A673 (cell line): ENCODE measurements at regions not wholly inside any gene's neighbourhood (a gene's known extent, or its start where the extent isn't known, plus 50 kb on each side); places are given as distances from the start of the nearest gene placed in this dataset.

ENCODE experiments used
- BruUV-seq: library from RNA; stranded (reverse); fragments of 400-500 nt; replicated peaks from 2 replicates; lab custom pipeline; 2021; lab: Mats Ljungman, UMichigan
- CTCF ChIA-PET: fragments of 300-600 bp; sonication (Branson Sonifier 250); formaldehyde crosslinking; loops from one replicate; lab custom pipeline; 2022; ENCODE audit warnings: antibody characterized with exemption; lab: Charles Lee
- POLR2A ChIA-PET: fragments of 300-600 bp; sonication (Branson Sonifier 250); formaldehyde crosslinking; loops from one replicate; lab custom pipeline; 2022; ENCODE audit warnings: antibody characterized with exemption; ENCODE audit not compliant: low non-redundant PET; lab: Charles Lee
- DNase-seq: peaks from one replicate; pipeline ENCODE4 v3.0.0-alpha.2; 2015; ENCODE audit warnings: low spot score
- H3K27ac ChIP-seq: fragments of 200-600 bp; sonication (generic); 2 replicates; pipeline ENCODE4 v1.5.1; 2016; ENCODE audit warnings: mixed run types, low read depth, mild to moderate bottlenecking, mixed read lengths, antibody characterized with exemption, low read length; ENCODE audit not compliant: poor library complexity, severe bottlenecking
- H3K27me3 ChIP-seq: fragments of 200-600 bp; sonication (generic); replicated peaks from 2 replicates; pipeline ENCODE4 v1.6.1; 2017; ENCODE audit warnings: mixed run types, low read depth, mild to moderate bottlenecking, mixed read lengths, antibody characterized with exemption, low read length; ENCODE audit not compliant: insufficient read depth, poor library complexity
- H3K36me3 ChIP-seq: fragments of 200-600 bp; sonication (generic); 2 replicates; pipeline ENCODE4 v1.6.1; 2016; ENCODE audit warnings: mixed run types, mild to moderate bottlenecking, mixed read lengths, antibody characterized with exemption, low read length; ENCODE audit not compliant: insufficient read depth, poor library complexity, severe bottlenecking
- H3K4me1 ChIP-seq: fragments of 200-600 bp; sonication (generic); 2 replicates; pipeline ENCODE4 v1.6.1; 2017; ENCODE audit warnings: mixed run types, mild to moderate bottlenecking, mixed read lengths, antibody characterized with exemption, low read length; ENCODE audit not compliant: insufficient read depth, poor library complexity, severe bottlenecking
- H3K4me3 ChIP-seq: fragments of 200-600 bp; sonication (generic); 2 replicates; pipeline ENCODE4 v1.5.1; 2016; ENCODE audit warnings: low read depth, mixed run types, mild to moderate bottlenecking, mixed read lengths, low read length; ENCODE audit not compliant: poor library complexity, severe bottlenecking
- H3K9me3 ChIP-seq: fragments of 200-600 bp; sonication (generic); 2 replicates; pipeline ENCODE4 v1.6.1; 2016; ENCODE audit warnings: mixed run types, low read depth, mild to moderate bottlenecking, mixed read lengths, antibody characterized with exemption, low read length; ENCODE audit not compliant: poor library complexity, severe bottlenecking
- EZH2 ChIP-seq: fragments of 200-600 bp; sonication (generic); IDR thresholded peaks from 2 replicates; pipeline ENCODE4 v1.6.1; 2017; ENCODE audit warnings: borderline replicate concordance, low read depth, mild to moderate bottlenecking, mixed read lengths, antibody characterized with exemption, low read length; ENCODE audit not compliant: poor library complexity, severe bottlenecking
- intact Hi-C: fragments of 100-400 bp; cut with micrococcal nuclease; formaldehyde crosslinking; loops from one replicate; pipeline ENCODE4 v1.10.0; 2022; ENCODE audit not compliant: unreplicated experiment
- TF ChIP-seq, protein P1 (sequence below): fragments of 300-800, 200-600 bp; sonication (generic); conservative IDR thresholded peaks from 2 replicates; pipeline ENCODE4 v1.5.1; 2017; ENCODE audit warnings: low read depth, mild to moderate bottlenecking, antibody characterized with exemption, low read length, moderate library complexity, mixed read lengths

DNA sequence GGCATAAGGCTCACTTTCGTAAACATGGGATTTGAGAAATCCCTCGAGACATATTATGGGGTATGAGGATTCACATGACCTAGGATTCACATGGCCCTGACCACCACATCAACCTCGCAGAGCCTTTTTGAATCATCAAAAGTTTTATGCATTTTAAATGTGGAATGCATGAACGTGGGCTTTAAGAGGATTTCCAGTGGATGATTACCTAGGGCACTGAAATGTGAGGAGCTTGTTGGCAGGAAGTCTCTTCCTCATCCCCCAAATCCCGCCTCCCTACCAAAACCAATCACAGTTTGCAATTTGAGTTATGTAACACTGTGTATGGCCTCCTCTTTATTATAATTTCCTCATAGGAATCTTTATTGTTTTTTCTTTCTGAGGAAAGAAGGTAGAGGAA lies 659.6 kb upstream of the TBX3 start:
- DNase-seq, result no peak
- BruUV-seq, result no TSS peak
- H3K27me3 ChIP-seq, result no peaks in the 10 kb centered on the region
- intact Hi-C loops, result no loop called here
- H3K9me3 ChIP-seq, result peaks cover 7% of the 10 kb centered on the region
- H3K27ac ChIP-seq, result no peak overlapping the region
- H3K36me3 ChIP-seq, result no peaks in the 10 kb centered on the region
- no peak overlapping the region for H3K4me3 ChIP-seq
- H3K4me1 ChIP-seq, result no peaks in the 10 kb centered on the region
- ChIA-PET POLR2A (no interaction called here), CTCF (no interaction called here)
- TF ChIP-seq EZH2, result no peak
- TF ChIP-seq, protein P1, sequence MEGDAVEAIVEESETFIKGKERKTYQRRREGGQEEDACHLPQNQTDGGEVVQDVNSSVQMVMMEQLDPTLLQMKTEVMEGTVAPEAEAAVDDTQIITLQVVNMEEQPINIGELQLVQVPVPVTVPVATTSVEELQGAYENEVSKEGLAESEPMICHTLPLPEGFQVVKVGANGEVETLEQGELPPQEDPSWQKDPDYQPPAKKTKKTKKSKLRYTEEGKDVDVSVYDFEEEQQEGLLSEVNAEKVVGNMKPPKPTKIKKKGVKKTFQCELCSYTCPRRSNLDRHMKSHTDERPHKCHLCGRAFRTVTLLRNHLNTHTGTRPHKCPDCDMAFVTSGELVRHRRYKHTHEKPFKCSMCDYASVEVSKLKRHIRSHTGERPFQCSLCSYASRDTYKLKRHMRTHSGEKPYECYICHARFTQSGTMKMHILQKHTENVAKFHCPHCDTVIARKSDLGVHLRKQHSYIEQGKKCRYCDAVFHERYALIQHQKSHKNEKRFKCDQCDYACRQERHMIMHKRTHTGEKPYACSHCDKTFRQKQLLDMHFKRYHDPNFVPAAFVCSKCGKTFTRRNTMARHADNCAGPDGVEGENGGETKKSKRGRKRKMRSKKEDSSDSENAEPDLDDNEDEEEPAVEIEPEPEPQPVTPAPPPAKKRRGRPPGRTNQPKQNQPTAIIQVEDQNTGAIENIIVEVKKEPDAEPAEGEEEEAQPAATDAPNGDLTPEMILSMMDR, result no peak

DNA sequence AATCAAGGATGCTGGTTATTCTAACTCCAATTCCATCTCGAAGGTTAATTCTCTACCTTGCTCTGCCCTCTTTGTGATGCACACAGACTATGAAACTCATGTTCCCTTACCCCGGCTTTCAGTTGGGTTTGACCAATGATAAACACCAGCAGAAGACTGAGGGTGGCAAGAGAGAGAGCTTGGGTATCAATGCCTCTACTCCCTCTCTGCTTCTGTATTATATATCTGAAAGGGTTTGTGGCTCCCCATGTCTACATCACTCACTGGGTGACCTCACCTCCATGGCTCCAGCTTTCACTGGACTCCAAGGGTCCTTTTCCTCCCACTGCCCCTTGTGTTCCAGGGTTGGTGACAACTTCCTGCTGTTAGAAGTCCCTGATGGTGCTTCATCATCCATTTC lies 659.0 kb upstream of the TBX3 start:
- ChIA-PET POLR2A (no interaction called here), CTCF (no interaction called here)
- H3K4me3 ChIP-seq, result no peak overlapping the region
- peaks cover 7% of the 10 kb centered on the region for H3K9me3 ChIP-seq
- no peaks in the 10 kb centered on the region for H3K4me1 ChIP-seq
- intact Hi-C loops, result no loop called here
- no peaks in the 10 kb centered on the region for H3K27me3 ChIP-seq
- H3K36me3 ChIP-seq, result no peaks in the 10 kb centered on the region
- no peak overlapping the region for H3K27ac ChIP-seq
- no TSS peak for BruUV-seq
- TF ChIP-seq, protein P1, result no peak
- TF ChIP-seq EZH2, result no peak
- no peak for DNase-seq

DNA sequence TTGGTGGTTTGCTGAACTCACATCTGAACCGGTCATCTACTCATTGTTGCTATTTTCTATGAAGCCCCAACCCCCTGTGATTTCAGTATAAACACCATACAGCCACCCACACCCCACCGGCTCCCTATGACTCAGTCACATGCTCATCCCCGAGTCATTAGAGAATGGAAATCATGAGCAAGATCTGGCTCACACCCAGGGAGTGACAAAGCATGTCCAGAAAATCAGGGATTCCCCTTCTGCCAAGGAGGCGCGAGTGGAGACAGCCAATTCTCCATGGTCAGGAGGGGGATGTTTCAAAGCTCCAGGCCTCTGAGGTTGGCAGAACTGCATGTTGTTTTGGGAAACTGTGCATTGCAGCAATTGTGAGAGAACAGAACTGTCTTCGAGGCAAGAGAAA lies 657.5 kb upstream of the TBX3 start:
- CTCF ChIA-PET, result no interaction called here
- TF ChIP-seq, protein P1, result no peak
- no peak for TF ChIP-seq EZH2
- intact Hi-C loops, result no loop called here
- POLR2A ChIA-PET, result no interaction called here
- H3K27ac ChIP-seq, result no peak overlapping the region
- no peak overlapping the region for H3K4me3 ChIP-seq
- no peaks in the 10 kb centered on the region for H3K36me3 ChIP-seq
- no peaks in the 10 kb centered on the region for H3K4me1 ChIP-seq
- peaks cover 7% of the 10 kb centered on the region for H3K9me3 ChIP-seq
- peak; percentile 28 for DNase-seq
- no TSS peak for BruUV-seq
- no peaks in the 10 kb centered on the region for H3K27me3 ChIP-seq
